ENCODE measurements at regions not wholly inside any gene's neighbourhood (a gene's known extent, or its start where the extent isn't known, plus 50 kb on each side); places are given as distances from the start of the nearest gene placed in this dataset.

- no peak for TF ChIP-seq E2F5 (CRISPR knock-in tag; IDR thresholded peaks at IDR 0.05)
- TF ChIP-seq, protein P1, sequence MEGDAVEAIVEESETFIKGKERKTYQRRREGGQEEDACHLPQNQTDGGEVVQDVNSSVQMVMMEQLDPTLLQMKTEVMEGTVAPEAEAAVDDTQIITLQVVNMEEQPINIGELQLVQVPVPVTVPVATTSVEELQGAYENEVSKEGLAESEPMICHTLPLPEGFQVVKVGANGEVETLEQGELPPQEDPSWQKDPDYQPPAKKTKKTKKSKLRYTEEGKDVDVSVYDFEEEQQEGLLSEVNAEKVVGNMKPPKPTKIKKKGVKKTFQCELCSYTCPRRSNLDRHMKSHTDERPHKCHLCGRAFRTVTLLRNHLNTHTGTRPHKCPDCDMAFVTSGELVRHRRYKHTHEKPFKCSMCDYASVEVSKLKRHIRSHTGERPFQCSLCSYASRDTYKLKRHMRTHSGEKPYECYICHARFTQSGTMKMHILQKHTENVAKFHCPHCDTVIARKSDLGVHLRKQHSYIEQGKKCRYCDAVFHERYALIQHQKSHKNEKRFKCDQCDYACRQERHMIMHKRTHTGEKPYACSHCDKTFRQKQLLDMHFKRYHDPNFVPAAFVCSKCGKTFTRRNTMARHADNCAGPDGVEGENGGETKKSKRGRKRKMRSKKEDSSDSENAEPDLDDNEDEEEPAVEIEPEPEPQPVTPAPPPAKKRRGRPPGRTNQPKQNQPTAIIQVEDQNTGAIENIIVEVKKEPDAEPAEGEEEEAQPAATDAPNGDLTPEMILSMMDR (IDR thresholded peaks at IDR 0.05), result no peak
- no peak for TF ChIP-seq CREB1 (CRISPR knock-in tag; IDR thresholded peaks at IDR 0.05)
- TF ChIP-seq, protein P2, sequence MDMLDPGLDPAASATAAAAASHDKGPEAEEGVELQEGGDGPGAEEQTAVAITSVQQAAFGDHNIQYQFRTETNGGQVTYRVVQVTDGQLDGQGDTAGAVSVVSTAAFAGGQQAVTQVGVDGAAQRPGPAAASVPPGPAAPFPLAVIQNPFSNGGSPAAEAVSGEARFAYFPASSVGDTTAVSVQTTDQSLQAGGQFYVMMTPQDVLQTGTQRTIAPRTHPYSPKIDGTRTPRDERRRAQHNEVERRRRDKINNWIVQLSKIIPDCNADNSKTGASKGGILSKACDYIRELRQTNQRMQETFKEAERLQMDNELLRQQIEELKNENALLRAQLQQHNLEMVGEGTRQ (CRISPR knock-in tag; IDR thresholded peaks at IDR 0.05), result no peak
- no peak for TF ChIP-seq JUN (CRISPR knock-in tag; IDR thresholded peaks at IDR 0.05)
These were observed 215.5 kb downstream of the LNPK start for GRCh38 chr2:175786471-175787124.
